HUES48 (cell line): ENCODE measurements at regions not wholly inside any gene's neighbourhood (a gene's known extent, or its start where the extent isn't known, plus 50 kb on each side); places are given as distances from the start of the nearest gene placed in this dataset.
"Not testable (repeated sequence)": the region's sequence is repeated elsewhere in the genome, so short reads cannot be mapped to it uniquely, and the experiment has no call there.

Experiments
- H3K27ac ChIP-seq: one replicate; pipeline ENCODE4 v1.7.0; 2013; ENCODE audit warnings: low read depth, low read length, inconsistent platforms
- H3K27me3 ChIP-seq: 2 replicates; pipeline ENCODE4 v1.6.1; 2013; ENCODE audit warnings: mild to moderate bottlenecking, low read length; ENCODE audit not compliant: control insufficient read depth, insufficient read depth
- H3K36me3 ChIP-seq: 2 replicates; pipeline ENCODE4 v1.6.1; 2013; ENCODE audit warnings: low read length; ENCODE audit not compliant: control insufficient read depth, insufficient read depth
- H3K4me1 ChIP-seq: 2 replicates; pipeline ENCODE4 v1.6.1; 2013; ENCODE audit warnings: mild to moderate bottlenecking, low read length; ENCODE audit not compliant: control insufficient read depth, insufficient read depth
- H3K4me3 ChIP-seq: 2 replicates; pipeline ENCODE4 v1.5.1; 2013; ENCODE audit warnings: mild to moderate bottlenecking, low read depth, low read length
- H3K9ac ChIP-seq: 2 replicates; pipeline ENCODE4 v1.6.1; 2013; ENCODE audit warnings: mild to moderate bottlenecking, low read depth, low read length, moderate library complexity
- H3K9me3 ChIP-seq: 2 replicates; pipeline ENCODE4 v1.6.1; 2013; ENCODE audit warnings: low read length; ENCODE audit not compliant: control insufficient read depth, insufficient read depth

- no peaks in the 10 kb centered on the region for H3K9me3 ChIP-seq
- H3K9ac ChIP-seq: no peak overlapping the region
- no peak overlapping the region for H3K27ac ChIP-seq
Observed at GRCh38 chrX:45421806-45422205, 221.1 kb upstream of the DIPK2B start.

GRCh38 chrX:45404206-45404605, 203.5 kb upstream of the DIPK2B start:
- no peaks in the 10 kb centered on the region for H3K27me3 ChIP-seq

More at GRCh38 chrX:45421806-45422205, 221.1 kb upstream of the DIPK2B start:
- Histone ChIP-seq H3K4me1 (peaks cover 6% of the 10 kb centered on the region), H3K36me3 (no peaks in the 10 kb centered on the region), H3K27me3 (no peaks in the 10 kb centered on the region), H3K4me3 (no peak overlapping the region)

GRCh38 chrX:45401923-45402322, 201.2 kb upstream of the DIPK2B start:
- no peaks in the 10 kb centered on the region for H3K27me3 ChIP-seq
- H3K27ac ChIP-seq: peak overlapping the region; percentile 83
- H3K36me3 ChIP-seq: no peaks in the 10 kb centered on the region
- H3K4me1 ChIP-seq: peaks cover 27% of the 10 kb centered on the region
- H3K9me3 ChIP-seq: peaks cover 4% of the 10 kb centered on the region; the same call in 1 of the 2 replicates
- no peak overlapping the region for H3K9ac ChIP-seq
- H3K4me3 ChIP-seq: no peak overlapping the region

More at GRCh38 chrX:45404206-45404605, 203.5 kb upstream of the DIPK2B start:
- Histone ChIP-seq H3K9me3 (peaks cover 4% of the 10 kb centered on the region; the same call in 1 of the 2 replicates), H3K4me3 (no peak overlapping the region), H3K9ac (no peak overlapping the region), H3K4me1 (peaks cover 27% of the 10 kb centered on the region), H3K36me3 (no peaks in the 10 kb centered on the region), H3K27ac (no peak overlapping the region)

GRCh38 chrX:45400951-45401725, 200.5 kb upstream of the DIPK2B start:
- H3K9me3 ChIP-seq, H3K27me3 ChIP-seq, H3K36me3 ChIP-seq, H3K4me3 ChIP-seq: not testable (repeated sequence)
- peak overlapping the region; percentile 65 for H3K9ac ChIP-seq
- peaks cover 27% of the 10 kb centered on the region for H3K4me1 ChIP-seq
- peak overlapping the region; percentile 83 for H3K27ac ChIP-seq

GRCh38 chrX:45400027-45400779, 199.5 kb upstream of the DIPK2B start:
- Histone ChIP-seq H3K4me3 (no peak overlapping the region), H3K27me3 (no peaks in the 10 kb centered on the region), H3K9me3 (peaks cover 8% of the 10 kb centered on the region; the same call in 1 of the 2 replicates), H3K27ac (peak overlapping the region; percentile 83), H3K9ac (peak overlapping the region; percentile 35; the same call in 1 of the 2 replicates), H3K36me3 (no peaks in the 10 kb centered on the region), H3K4me1 (peaks cover 27% of the 10 kb centered on the region)

GRCh38 chrX:45385757-45386156, 185.1 kb upstream of the DIPK2B start:
- Histone ChIP-seq H3K9me3 (0 out of 2 replicates have a peak, but pooled peaks cover 3% of the 10 kb centered on the region), H3K27me3 (no peaks in the 10 kb centered on the region), H3K4me1 (no peaks in the 10 kb centered on the region), H3K9ac (no peak overlapping the region), H3K4me3 (no peak overlapping the region), H3K36me3 (no peaks in the 10 kb centered on the region), H3K27ac (no peak overlapping the region)

GRCh38 chrX:45381841-45382240, 181.2 kb upstream of the DIPK2B start:
- Histone ChIP-seq H3K4me1 (no peaks in the 10 kb centered on the region), H3K4me3 (no peak overlapping the region), H3K27me3 (no peaks in the 10 kb centered on the region), H3K9ac (no peak overlapping the region), H3K36me3 (no peaks in the 10 kb centered on the region), H3K9me3 (no peaks in the 10 kb centered on the region), H3K27ac (no peak overlapping the region)

GRCh38 chrX:45381366-45381765, 180.7 kb upstream of the DIPK2B start:
- H3K9ac ChIP-seq: no peak overlapping the region
- no peaks in the 10 kb centered on the region for H3K36me3 ChIP-seq
- no peaks in the 10 kb centered on the region for H3K27me3 ChIP-seq
- no peaks in the 10 kb centered on the region for H3K4me1 ChIP-seq
- H3K9me3 ChIP-seq: no peaks in the 10 kb centered on the region
- no peak overlapping the region for H3K27ac ChIP-seq
- H3K4me3 ChIP-seq: no peak overlapping the region

- Histone ChIP-seq H3K4me1 (no peaks in the 10 kb centered on the region), H3K9me3 (0 out of 2 replicates have a peak, but pooled peaks cover 7% of the 10 kb centered on the region), H3K27ac (no peak overlapping the region), H3K27me3 (no peaks in the 10 kb centered on the region), H3K9ac (no peak overlapping the region), H3K36me3 (no peaks in the 10 kb centered on the region), H3K4me3 (no peak overlapping the region)
Observed at GRCh38 chrX:45379236-45379635, 178.6 kb upstream of the DIPK2B start.

- no peak overlapping the region for H3K4me3 ChIP-seq
- H3K9ac ChIP-seq: no peak overlapping the region
- H3K27ac ChIP-seq: no peak overlapping the region
- no peaks in the 10 kb centered on the region for H3K4me1 ChIP-seq
- H3K27me3 ChIP-seq: no peaks in the 10 kb centered on the region
- no peaks in the 10 kb centered on the region for H3K36me3 ChIP-seq
- peaks cover 48% of the 10 kb centered on the region for H3K9me3 ChIP-seq
Observed at GRCh38 chrX:45372151-45372550, 171.5 kb upstream of the DIPK2B start.

- no peak overlapping the region for H3K9ac ChIP-seq
Observed at GRCh38 chrX:45368705-45369104, 168.0 kb upstream of the DIPK2B start.

More at GRCh38 chrX:45368705-45369104, 168.0 kb upstream of the DIPK2B start:
- H3K9me3 ChIP-seq: peaks cover 44% of the 10 kb centered on the region
- H3K36me3 ChIP-seq: no peaks in the 10 kb centered on the region
- no peak overlapping the region for H3K27ac ChIP-seq
- no peak overlapping the region for H3K4me3 ChIP-seq
- H3K27me3 ChIP-seq: no peaks in the 10 kb centered on the region
- no peaks in the 10 kb centered on the region for H3K4me1 ChIP-seq
